Sigmoid colon (tissue), 6 donors: ENCODE measurements at regions not wholly inside any gene's neighbourhood (a gene's known extent, or its start where the extent isn't known, plus 50 kb on each side); places are given as distances from the start of the nearest gene placed in this dataset.

Source experiments
- DNase-seq: peaks from one replicate; pipeline ENCODE4 v3.0.0-alpha.2; 2019
- H3K27ac ChIP-seq, 4 donors: fragments of 200-600 bp; sonication (generic); one replicate each; pipeline ENCODE4 v1.5.1; 2016 to 2019; ENCODE audit warnings: mild to moderate bottlenecking in 1 of 4
- H3K27me3 ChIP-seq, 3 donors: fragments of 200-600 bp; sonication (generic); one replicate each; pipeline ENCODE4 v1.5.1; 2019; ENCODE audit warnings: mild to moderate bottlenecking in 1 of 3
- H3K36me3 ChIP-seq, 4 donors: fragments of 200-600 bp; sonication (generic); one replicate each; pipeline ENCODE4 v1.5.1; 2016 to 2019
- H3K4me1 ChIP-seq, 4 donors: fragments of 200-600 bp; sonication (generic); one replicate each; pipeline ENCODE4 v1.5.1; 2017 to 2019
- H3K4me3 ChIP-seq, 4 donors: fragments of 200-600 bp; sonication (generic); one replicate each; pipeline ENCODE4 v1.5.1; 2017 to 2019; ENCODE audit warnings: mild to moderate bottlenecking in 2 of 4, moderate library complexity in 1 of 4
- H3K9me3 ChIP-seq, 4 donors: fragments of 200-600 bp in 3 of 4; sonication (generic) in 3 of 4; one replicate each; pipeline versions ENCODE4 v1.5.1 to v1.6.1; 2013 to 2019
- CTCF ChIP-seq, 4 experiments: fragments of 450-650 bp in 3 of 4; fragments of 200-600 bp in 1 of 4; IDR thresholded peaks; one replicate each; pipeline ENCODE4 v1.5.1; 2016 to 2019; ENCODE audit warnings: antibody characterized with exemption in 4 of 4, mild to moderate bottlenecking in 3 of 4, moderate library complexity in 2 of 4
- EP300 ChIP-seq, 4 donors: sonication (generic); formaldehyde crosslinking; IDR thresholded peaks; one replicate each; pipeline ENCODE4 v1.6.1; 2017; ENCODE audit warnings: antibody characterized with exemption in 4 of 4
- POLR2A ChIP-seq, 2 donors: fragments of 450-650 bp; IDR thresholded peaks; one replicate each; pipeline ENCODE4 v1.6.1; 2016; ENCODE audit warnings: antibody characterized with exemption in 2 of 2, mild to moderate bottlenecking in 2 of 2, moderate library complexity in 2 of 2
- POLR2AphosphoS5 ChIP-seq, 4 donors: sonication (generic); formaldehyde crosslinking; IDR thresholded peaks; one replicate each; pipeline ENCODE4 v1.6.1; 2017; ENCODE audit warnings: antibody characterized with exemption in 4 of 4
- WGBS, 2 donors: extraction: QIAGEN DNeasy Blood & Tissue Kit; methylation state at CpG; one replicate each; pipeline ENCODE4 v1.1.7; 2013; 5-methylcytosine and 5-hydroxymethylcytosine counted together
- intact Hi-C: fragments of 100-400 bp; cut with DNase I; formaldehyde crosslinking; loops from one replicate; pipeline ENCODE4 v1.15.1; 2023
- donor health status: healthy with polysubstance abuse.
- donor health status: healthy.

GRCh38 chr3:72376956-72377710, 471.1 kb downstream of the SHQ1 start:
- DNase-seq = no peak
- TF ChIP-seq EP300 (IDR thresholded peaks at IDR 0.05) (no peak), CTCF (IDR thresholded peaks at IDR 0.05) (no peak), POLR2AphosphoS5 (IDR thresholded peaks at IDR 0.05) (no peak), POLR2A (IDR thresholded peaks at IDR 0.05) (no peak)
- Histone ChIP-seq H3K36me3 (peaks cover 0 to 16% (median 7%) of the 10 kb centered on the region in 4 donors), H3K9me3 (no peaks in the 10 kb centered on the region), H3K27ac (no peak overlapping the region), H3K27me3 (no peaks in the 10 kb centered on the region), H3K4me1 (peaks cover 0 to 23% (median 14%) of the 10 kb centered on the region in 4 donors), H3K4me3 (no peak overlapping the region)
- intact Hi-C loops = no loop called here
- WGBS, 2 donors = 89 to 92% methylated on average over 9 of the region's 9 CpGs

GRCh38 chr3:72375237-72376076, 472.8 kb downstream of the SHQ1 start:
- no peak for TF ChIP-seq EP300 (IDR thresholded peaks at IDR 0.05)
- TF ChIP-seq CTCF (IDR thresholded peaks at IDR 0.05) = no peak
- no peak for TF ChIP-seq POLR2A (IDR thresholded peaks at IDR 0.05)
- TF ChIP-seq POLR2AphosphoS5 (IDR thresholded peaks at IDR 0.05) = no peak
- no peak overlapping the region for H3K4me3 ChIP-seq
- intact Hi-C loops = no loop called here
- H3K27ac ChIP-seq = no peak overlapping the region
- 67 to 90% methylated on average over 10 of the region's 10 CpGs for WGBS, 2 donors
- H3K27me3 ChIP-seq = no peaks in the 10 kb centered on the region
- H3K36me3 ChIP-seq = peaks cover 0 to 16% (median 7%) of the 10 kb centered on the region in 4 donors
- peaks cover 0 to 12% (median 9%) of the 10 kb centered on the region in 4 donors for H3K4me1 ChIP-seq
- no peak for DNase-seq
- H3K9me3 ChIP-seq = no peaks in the 10 kb centered on the region

GRCh38 chr3:72373139-72373538, 475.1 kb downstream of the SHQ1 start:
- no peak for DNase-seq
- 96% methylated on average over 8 of the region's 8 CpGs for WGBS, 2 donors
- Histone ChIP-seq H3K27ac (no peak overlapping the region), H3K36me3 (peaks cover 0 to 6% (median 2%) of the 10 kb centered on the region in 4 donors), H3K27me3 (no peaks in the 10 kb centered on the region), H3K4me1 (no peaks in the 10 kb centered on the region), H3K9me3 (no peaks in the 10 kb centered on the region), H3K4me3 (no peak overlapping the region)
- intact Hi-C loops = no loop called here
- TF ChIP-seq POLR2A (IDR thresholded peaks at IDR 0.05) = no peak
- TF ChIP-seq EP300 (IDR thresholded peaks at IDR 0.05) = no peak
- TF ChIP-seq POLR2AphosphoS5 (IDR thresholded peaks at IDR 0.05) = no peak
- no peak for TF ChIP-seq CTCF (IDR thresholded peaks at IDR 0.05)

- TF ChIP-seq POLR2A (IDR thresholded peaks at IDR 0.05) = no peak
- no peak for TF ChIP-seq POLR2AphosphoS5 (IDR thresholded peaks at IDR 0.05)
- no peak for TF ChIP-seq CTCF (IDR thresholded peaks at IDR 0.05)
- no peak for TF ChIP-seq EP300 (IDR thresholded peaks at IDR 0.05)
Measured at GRCh38 chr3:72372161-72372560, 476.1 kb downstream of the SHQ1 start.

More at GRCh38 chr3:72372161-72372560, 476.1 kb downstream of the SHQ1 start:
- Histone ChIP-seq H3K4me1 (no peaks in the 10 kb centered on the region), H3K27me3 (no peaks in the 10 kb centered on the region), H3K36me3 (peaks cover 0 to 3% (median 0%) of the 10 kb centered on the region in 4 donors), H3K9me3 (no peaks in the 10 kb centered on the region), H3K27ac (no peak overlapping the region), H3K4me3 (no peak overlapping the region)
- no peak for DNase-seq
- intact Hi-C loops = no loop called here
- WGBS, 2 donors = 91 to 95% methylated on average over 3 of the region's 3 CpGs
